ENCODE measurements at regions not wholly inside any gene's neighbourhood (a gene's known extent, or its start where the extent isn't known, plus 50 kb on each side); places are given as distances from the start of the nearest gene placed in this dataset.
"Not testable (repeated sequence)": the region's sequence is repeated elsewhere in the genome, so short reads cannot be mapped to it uniquely, and the experiment has no call there.

- no peak for DNase-seq
Measured at GRCh38 chrX:109155161-109155560, 326.7 kb downstream of the GUCY2F start.

GRCh38 chrX:109144173-109144572, 337.7 kb downstream of the GUCY2F start:
- not testable (repeated sequence) for DNase-seq

- DNase-seq, result no peak
Measured at GRCh38 chrX:109140463-109140862, 341.4 kb downstream of the GUCY2F start.

DNA sequence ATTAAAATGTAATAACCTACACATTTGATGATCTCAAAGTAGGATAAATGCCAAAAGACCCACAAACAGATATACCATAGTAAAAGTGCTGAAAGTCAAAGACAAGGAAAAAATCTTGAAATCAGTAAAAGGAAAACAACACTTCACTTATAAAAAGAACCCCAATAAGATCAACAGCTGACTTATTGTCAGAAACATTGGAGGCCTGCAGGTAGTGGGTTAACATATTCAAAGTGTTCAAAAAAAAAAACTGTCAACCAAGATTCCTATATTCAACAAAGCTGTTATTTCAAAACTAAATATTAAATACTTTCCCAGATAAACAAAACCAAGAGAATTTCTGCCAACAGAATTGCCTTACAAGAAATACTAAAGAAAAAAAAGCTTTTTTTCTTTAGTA, 347.1 kb downstream of the GUCY2F start:
- DNase-seq, result no peak

DNA sequence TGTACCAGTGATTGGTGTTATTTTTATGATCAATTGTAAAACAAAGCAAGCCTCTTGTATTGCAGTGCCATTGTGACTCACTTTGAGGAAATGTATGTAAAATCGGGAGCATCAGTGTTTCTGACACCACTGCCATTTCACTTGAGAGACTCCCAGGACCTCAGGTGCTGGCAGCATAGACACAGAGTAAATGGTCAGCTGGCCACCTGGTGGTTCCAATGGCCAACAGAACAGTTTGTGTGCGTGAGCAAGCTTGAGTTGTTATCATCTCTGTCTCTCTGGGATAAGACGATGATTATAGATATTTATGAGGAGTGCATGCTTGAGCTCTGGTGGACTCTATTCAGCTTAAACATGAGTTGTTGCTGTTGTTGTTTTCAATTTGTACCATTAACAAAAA, 356.6 kb downstream of the GUCY2F start:
- no peak for DNase-seq

- no peak for DNase-seq
Measured at GRCh38 chrX:109089359-109089758, 353.0 kb upstream of the IRS4 start.

DNA sequence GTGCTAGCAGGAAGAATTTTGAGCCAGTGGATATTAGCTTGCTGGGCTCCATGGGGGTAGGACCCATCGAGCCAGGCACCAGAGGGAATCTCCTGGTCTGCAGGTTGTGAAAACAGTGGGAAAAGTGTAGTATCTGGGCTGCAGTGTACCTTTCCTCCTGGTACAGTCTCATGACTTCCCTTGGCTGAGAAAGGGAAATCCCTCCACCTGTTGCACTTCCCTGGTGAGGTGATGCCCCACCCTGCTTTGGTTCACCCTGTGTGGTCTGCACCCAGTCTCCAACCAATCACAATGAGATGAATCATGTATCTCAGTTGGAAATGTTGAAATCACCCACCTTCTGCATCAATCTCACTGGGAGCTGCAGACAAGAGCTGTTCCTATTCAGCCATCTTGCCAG, 341.4 kb upstream of the IRS4 start:
- DNase-seq, result no peak

DNA sequence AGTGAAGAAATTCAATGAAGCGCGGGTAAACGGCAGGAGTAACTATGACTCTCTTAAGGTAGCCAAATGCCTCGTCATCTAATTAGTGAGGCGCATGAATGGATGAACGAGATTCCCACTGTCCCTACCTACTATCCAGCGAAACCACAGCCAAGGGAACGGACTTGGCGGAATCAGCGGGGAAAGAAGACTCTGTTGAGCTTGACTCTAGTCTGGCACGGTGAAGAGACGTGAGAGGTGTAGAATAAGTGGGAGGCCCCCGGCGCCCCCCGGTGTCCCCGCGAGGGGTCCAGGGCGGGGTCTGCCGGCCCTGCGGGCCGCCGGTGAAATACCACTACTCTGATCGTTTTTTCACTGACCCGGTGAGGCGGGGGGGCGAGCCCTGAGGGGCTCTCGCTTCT, 317.8 kb upstream of the IRS4 start:
- DNase-seq, result not testable (repeated sequence)

GRCh38 chrX:109049903-109050302, 313.5 kb upstream of the IRS4 start:
- DNase-seq, result no peak

GRCh38 chrX:109049416-109049815, 313.1 kb upstream of the IRS4 start:
- DNase-seq, result no peak

GRCh38 chrX:109040057-109040456, 303.7 kb upstream of the IRS4 start:
- no peak for DNase-seq

DNA sequence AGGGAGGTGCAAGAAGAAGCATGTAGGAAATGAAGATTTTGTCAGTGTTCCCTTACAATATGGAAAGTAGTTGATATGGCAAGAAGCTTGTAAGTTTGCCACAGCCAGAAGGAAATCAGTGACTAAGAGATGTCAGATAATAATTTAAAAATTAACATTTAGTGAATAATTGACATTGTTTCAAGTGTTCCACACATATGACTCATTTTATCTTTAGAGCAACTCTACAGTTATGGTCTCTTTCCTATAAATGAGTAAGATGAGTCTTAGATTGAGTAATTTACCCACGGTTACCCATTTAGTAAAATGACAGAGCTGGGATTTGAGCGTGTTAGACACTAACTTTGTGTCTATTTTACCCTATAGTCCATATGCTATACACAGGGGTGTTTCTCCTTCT, 300.3 kb upstream of the IRS4 start:
- no peak for DNase-seq

GRCh38 chrX:108993909-108994308, 257.5 kb upstream of the IRS4 start:
- DNase-seq, result no peak

GRCh38 chrX:108972899-108973298, 236.5 kb upstream of the IRS4 start:
- DNase-seq, result not testable (repeated sequence)

GRCh38 chrX:108947205-108947604, 210.8 kb upstream of the IRS4 start:
- DNase-seq, result no peak

GRCh38 chrX:108946531-108946930, 210.2 kb upstream of the IRS4 start:
- no peak for DNase-seq

DNA sequence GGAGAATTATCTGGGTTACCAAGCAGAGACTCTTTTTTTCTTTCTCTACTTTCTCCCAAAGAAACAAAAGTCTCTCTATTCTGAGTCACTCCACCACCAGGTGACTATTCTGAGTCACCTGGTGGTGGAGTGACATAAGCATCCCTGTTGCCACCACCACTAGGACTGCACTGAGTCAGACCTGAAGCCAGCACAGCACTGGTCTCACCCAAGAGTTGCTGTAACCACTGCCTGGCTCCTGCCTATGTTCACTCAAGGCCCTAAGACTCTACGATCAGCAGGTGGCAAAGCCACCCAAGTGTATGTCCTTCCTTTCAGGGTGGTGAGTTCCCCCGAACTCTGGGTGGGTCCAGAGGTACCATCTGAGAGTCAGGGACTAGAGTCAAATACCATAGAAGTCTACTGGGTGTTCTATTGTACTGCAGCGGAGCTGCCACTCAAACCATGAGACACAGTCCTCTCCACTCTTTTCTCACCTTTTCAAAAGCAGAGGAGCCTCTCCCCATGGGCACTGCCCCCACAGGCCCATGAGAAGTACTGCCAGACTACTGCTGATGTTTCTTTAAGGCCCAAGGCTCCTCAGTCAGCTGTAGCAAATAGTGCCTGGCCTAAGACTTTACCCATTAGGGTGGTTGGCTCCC, 209.6 kb upstream of the IRS4 start:
- DNase-seq, result no peak

DNA sequence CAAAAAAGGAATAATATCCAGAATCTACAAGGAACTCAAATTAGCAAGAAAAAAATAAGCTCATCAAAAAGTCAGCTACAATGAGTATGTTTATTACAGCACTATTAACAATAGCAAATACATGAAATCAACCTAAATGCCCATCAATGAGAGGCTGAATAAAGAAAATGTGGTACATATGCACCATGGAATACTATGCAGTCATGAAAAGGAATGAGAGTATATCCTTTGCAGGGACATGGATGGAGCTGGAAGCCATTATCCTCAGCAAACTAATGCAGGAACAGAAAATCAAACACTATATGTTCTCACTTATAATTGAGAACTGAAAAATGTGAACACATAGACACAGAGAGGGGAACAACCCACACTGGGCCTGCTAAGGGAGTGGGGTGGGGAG, 178.4 kb upstream of the IRS4 start:
- no peak for DNase-seq

DNA sequence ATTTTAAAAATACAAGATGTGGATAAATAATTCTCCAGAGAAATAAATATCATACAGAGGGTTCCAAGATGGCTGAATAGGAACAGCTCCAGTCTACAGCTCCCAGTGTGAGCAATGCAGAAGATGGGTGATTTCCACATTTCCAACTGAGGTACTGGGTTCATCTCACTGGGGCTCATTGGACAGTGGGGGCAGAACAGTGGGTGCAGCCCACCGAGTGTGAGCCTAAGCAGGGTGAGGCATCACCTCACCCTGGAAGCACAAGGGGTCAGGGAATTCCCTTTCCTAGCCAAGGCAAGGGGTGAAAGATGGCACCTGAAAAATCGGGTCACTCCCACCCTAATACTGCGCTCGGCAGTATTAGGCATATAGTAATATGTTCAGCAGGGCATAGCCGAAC, 167.5 kb upstream of the IRS4 start:
- not testable (repeated sequence) for DNase-seq

GRCh38 chrX:108900333-108900732, 164.0 kb upstream of the IRS4 start:
- DNase-seq, result no peak

DNA sequence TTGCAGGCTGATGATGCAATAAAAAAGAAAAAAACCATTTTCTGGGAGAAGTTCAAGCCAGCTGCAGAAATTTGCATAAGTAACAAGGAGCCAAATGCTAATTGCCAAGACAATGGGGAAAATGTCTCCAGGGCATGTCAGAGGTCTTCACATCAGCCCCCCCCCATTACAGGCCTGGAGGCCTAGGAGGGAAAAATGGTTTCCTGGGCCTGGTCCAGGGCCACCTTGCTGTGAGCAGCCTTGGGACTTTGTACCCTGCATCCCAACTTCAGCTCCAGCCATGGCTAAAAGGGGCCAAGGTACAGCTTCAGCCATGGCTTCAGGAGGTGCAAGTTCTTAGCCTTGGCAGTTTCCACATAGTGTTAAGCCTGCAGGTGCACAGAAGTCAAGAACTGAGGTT, 160.0 kb upstream of the IRS4 start:
- DNase-seq, result not testable (repeated sequence)

DNA sequence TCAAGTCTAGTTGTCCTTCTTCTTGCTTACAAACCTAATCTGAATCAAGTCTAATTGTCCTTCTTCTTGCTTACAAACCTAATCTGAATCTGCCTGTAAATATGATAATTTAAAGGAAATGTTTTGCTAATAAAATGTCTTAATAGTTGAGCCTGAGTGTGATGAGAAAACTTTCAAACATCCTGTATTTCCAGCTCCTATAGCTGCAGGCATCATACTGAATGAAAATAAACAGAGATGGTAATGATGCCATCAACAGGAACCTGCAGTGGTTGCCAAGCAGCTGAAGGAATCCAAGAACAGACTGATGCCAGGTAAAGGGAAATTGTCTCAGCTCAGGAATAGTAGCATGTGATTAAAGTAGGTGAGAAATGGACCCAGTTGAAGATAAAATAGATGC, 156.1 kb upstream of the IRS4 start:
- DNase-seq, result no peak

- no peak for DNase-seq
Measured at GRCh38 chrX:108875548-108875947, 139.2 kb upstream of the IRS4 start.

- not testable (repeated sequence) for DNase-seq
Measured at GRCh38 chrX:108843039-108843438, 106.7 kb upstream of the IRS4 start.

DNA sequence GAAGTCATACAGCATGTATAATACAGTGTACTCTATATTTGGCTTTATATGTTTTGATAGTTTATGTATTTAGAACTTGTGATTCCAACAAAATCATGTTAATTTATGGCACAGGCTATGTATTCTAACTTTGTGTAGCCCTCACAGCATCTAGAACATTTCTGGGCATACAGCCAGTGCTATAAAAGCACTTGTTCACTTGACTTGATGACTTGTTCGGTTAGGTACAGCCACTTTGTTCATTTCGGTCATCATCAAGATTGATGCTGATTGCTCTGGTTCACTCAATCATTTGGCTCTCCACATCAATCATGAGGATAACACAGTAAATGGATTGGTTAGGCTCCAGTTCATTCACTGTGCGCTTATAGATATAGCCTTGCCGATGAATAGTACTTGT, 97.6 kb upstream of the IRS4 start:
- no peak for DNase-seq

GRCh38 chrX:108811891-108812290, 75.5 kb upstream of the IRS4 start:
- DNase-seq, result no peak

Data from kidney glomerular epithelial cell (primary cell).